H1 (cell line): ENCODE measurements at regions not wholly inside any gene's neighbourhood (a gene's known extent, or its start where the extent isn't known, plus 50 kb on each side); places are given as distances from the start of the nearest gene placed in this dataset.

Experiments used
- CTCF ChIA-PET: fragments of 300-600 bp; sonication (Branson Sonifier 250); formaldehyde crosslinking; loops from one replicate; lab custom pipeline; 2021; ENCODE audit not compliant: partially characterized antibody; lab: Charles Lee
- POLR2A ChIA-PET: fragments of 300-600 bp; sonication (Branson Sonifier 250); formaldehyde crosslinking; loops from one replicate; lab custom pipeline; 2021; ENCODE audit warnings: inconsistent platforms; ENCODE audit not compliant: partially characterized antibody; lab: Charles Lee
- DNase-seq, 2 experiments: peaks; one replicate each; pipeline versions ENCODE4 v3.0.0 to v3.0.0-alpha.2; 2010 to 2022; ENCODE audit warnings: low spot score in 2 of 2, low read depth in 1 of 2, mixed read lengths in 1 of 2
- FAIRE-seq: peaks from 2 replicates; lab custom pipeline; 2011; peaks lifted over from hg19 to GRCh38; lab: Jason Lieb, UNC
- H2AFZ ChIP-seq: 2 replicates; pipeline ENCODE4 v1.8.1; 2012; ENCODE audit warnings: low read length, inconsistent platforms
- H2AK5ac ChIP-seq: 2 replicates; pipeline ENCODE4 v1.6.1; 2013; ENCODE audit warnings: low read depth, low read length
- H2BK120ac ChIP-seq: replicated peaks from 2 replicates; pipeline ENCODE3; 2013; ENCODE audit warnings: low read depth, low read length, inconsistent platforms
- H2BK12ac ChIP-seq: 2 replicates; pipeline ENCODE4 v1.6.1; 2013; ENCODE audit warnings: low read depth, low read length
- H2BK15ac ChIP-seq: 2 replicates; pipeline ENCODE4 v1.6.1; 2013; ENCODE audit warnings: low read length
- H2BK20ac ChIP-seq: 2 replicates; pipeline ENCODE4 v1.6.1; 2013; ENCODE audit warnings: low read length
- H2BK5ac ChIP-seq: 2 replicates; pipeline ENCODE4 v1.6.1; 2013; ENCODE audit warnings: low read depth, low read length
- H3K14ac ChIP-seq: 2 replicates; pipeline ENCODE4 v1.6.1; 2013; ENCODE audit warnings: inconsistent platforms; ENCODE audit not compliant: insufficient read length
- H3K18ac ChIP-seq: 2 replicates; pipeline ENCODE4 v1.6.1; 2013; ENCODE audit warnings: low read length; ENCODE audit errors: extremely low read depth
- H3K23ac ChIP-seq: 2 replicates; pipeline ENCODE4 v1.6.1; 2013; ENCODE audit warnings: inconsistent platforms; ENCODE audit not compliant: insufficient read length
- H3K23me2 ChIP-seq: 2 replicates; pipeline ENCODE4 v1.6.1; 2013; ENCODE audit warnings: low read depth, low read length
- H3K27ac ChIP-seq: 2 replicates; pipeline ENCODE4 v1.6.1; 2011; ENCODE audit warnings: low read depth, low read length, inconsistent platforms
- H3K27me3 ChIP-seq, 4 experiments: replicated peaks in 1 of 4; 1 replicate in 1 of 4; 2 replicates in 3 of 4; pipeline versions ENCODE4 v1.6.1 to v1.8.1; 2011 to 2013; ENCODE audit warnings: low read length in 3 of 4, mild to moderate bottlenecking in 3 of 4, inconsistent platforms in 2 of 4, mixed read lengths in 2 of 4, moderate library complexity in 1 of 4; ENCODE audit not compliant: control insufficient read depth in 3 of 4, insufficient read depth in 3 of 4; ENCODE audit errors: extremely low read depth in 1 of 4
- H3K36me3 ChIP-seq, 4 experiments: 2 replicates each; pipeline versions ENCODE4 v1.6.1 to v1.8.1; 2011 to 2013; ENCODE audit warnings: mild to moderate bottlenecking in 4 of 4, low read length in 3 of 4, moderate library complexity in 2 of 4, control low read depth in 1 of 4, inconsistent platforms in 1 of 4; ENCODE audit not compliant: insufficient read depth in 4 of 4, control insufficient read depth in 2 of 4
- H3K4ac ChIP-seq: replicated peaks from 2 replicates; pipeline ENCODE3; 2013; ENCODE audit warnings: low read length, low read depth, mixed read lengths, inconsistent platforms; ENCODE audit not compliant: insufficient read length
- H3K4me1 ChIP-seq, 4 experiments: replicated peaks in 1 of 4; 1 replicate in 1 of 4; 2 replicates in 3 of 4; pipeline versions ENCODE4 v1.6.1 to v1.8.1; 2011 to 2013; ENCODE audit warnings: low read length in 3 of 4, inconsistent platforms in 2 of 4, mixed read lengths in 1 of 4; ENCODE audit not compliant: insufficient read depth in 4 of 4, control insufficient read depth in 3 of 4
- H3K4me2 ChIP-seq, 2 experiments: 2 replicates each; pipeline versions ENCODE4 v1.6.1 to v1.8.1; 2011 to 2013; ENCODE audit warnings: low read depth in 2 of 2, low read length in 2 of 2, control low read depth in 1 of 2, inconsistent platforms in 1 of 2, mild to moderate bottlenecking in 1 of 2; ENCODE audit not compliant: insufficient read depth in 1 of 2
- H3K4me3 ChIP-seq, 4 experiments: fragments of 200-600, 300-600 bp in 1 of 4; sonication (generic), shearing (Covaris generic), sonication (Bioruptor Twin) in 1 of 4; 2 replicates each; pipeline versions ENCODE4 v1.5.1 to v1.8.1; 2011 to 2016; ENCODE audit warnings: low read length in 4 of 4, low read depth in 3 of 4, control low read depth in 2 of 4, inconsistent platforms in 2 of 4, mild to moderate bottlenecking in 2 of 4, mixed read lengths in 1 of 4, moderate library complexity in 1 of 4; ENCODE audit not compliant: insufficient read depth in 2 of 4; ENCODE audit errors: extremely low read depth in 1 of 4
- H3K56ac ChIP-seq: replicated peaks from 2 replicates; pipeline ENCODE3; 2013; ENCODE audit warnings: low read depth, mild to moderate bottlenecking, mixed read lengths, low read length, inconsistent platforms; ENCODE audit not compliant: insufficient read length
- H3K79me1 ChIP-seq: 2 replicates; pipeline ENCODE4 v1.6.1; 2013; ENCODE audit warnings: low read depth, low read length, control low read depth
- H3K79me2 ChIP-seq, 2 experiments: 2 replicates each; pipeline versions ENCODE4 v1.6.1 to v1.8.1; 2012 to 2013; ENCODE audit warnings: low read length in 2 of 2, mild to moderate bottlenecking in 2 of 2, inconsistent platforms in 1 of 2; ENCODE audit not compliant: insufficient read depth in 2 of 2, control insufficient read depth in 1 of 2
- H3K9ac ChIP-seq, 4 experiments: replicated peaks in 1 of 4; 1 replicate in 1 of 4; 2 replicates in 3 of 4; pipeline versions ENCODE4 v1.6.1 to v1.8.1; 2011 to 2013; ENCODE audit warnings: low read depth in 3 of 4, low read length in 3 of 4, control low read depth in 2 of 4, mild to moderate bottlenecking in 2 of 4, moderate library complexity in 2 of 4, inconsistent platforms in 1 of 4; ENCODE audit errors: extremely low read depth in 1 of 4
- H3K9me3 ChIP-seq, 2 experiments: 2 replicates each; pipeline versions ENCODE4 v1.6.1 to v1.8.1; 2012 to 2013; ENCODE audit warnings: mild to moderate bottlenecking in 2 of 2, moderate library complexity in 2 of 2, control low read depth in 1 of 2, inconsistent platforms in 1 of 2, low read depth in 1 of 2, low read length in 1 of 2, mixed read lengths in 1 of 2; ENCODE audit not compliant: insufficient read depth in 2 of 2
- H4K20me1 ChIP-seq, 2 experiments: replicated peaks in 1 of 2; 2 replicates each; pipeline versions ENCODE3 to v1.8.1; 2011 to 2013; ENCODE audit warnings: inconsistent platforms in 2 of 2, low read length in 2 of 2, mild to moderate bottlenecking in 1 of 2; ENCODE audit not compliant: insufficient read depth in 2 of 2, control insufficient read depth in 1 of 2
- H4K5ac ChIP-seq: 2 replicates; pipeline ENCODE4 v1.6.1; 2013; ENCODE audit warnings: low read length, low read depth, mixed read lengths, inconsistent platforms; ENCODE audit not compliant: insufficient read length
- H4K8ac ChIP-seq: 2 replicates; pipeline ENCODE4 v1.8.0; 2013; ENCODE audit warnings: mild to moderate bottlenecking, moderate library complexity, low read length, inconsistent platforms; ENCODE audit not compliant: insufficient read depth; ENCODE audit errors: extremely low read depth
- H4K91ac ChIP-seq: replicated peaks from 2 replicates; pipeline ENCODE3; 2013; ENCODE audit warnings: low read length, mixed read lengths, inconsistent platforms; ENCODE audit not compliant: insufficient read length
- ATF3 ChIP-seq: IDR thresholded peaks from 2 replicates; pipeline ENCODE4 v1.6.1; 2011; ENCODE audit warnings: low read depth, mild to moderate bottlenecking, low read length; ENCODE audit not compliant: insufficient read depth
- BCL11A ChIP-seq, 2 experiments: IDR thresholded peaks; one replicate each; pipeline ENCODE4 v1.6.1; 2011; ENCODE audit warnings: low read depth in 2 of 2, low read length in 2 of 2, mild to moderate bottlenecking in 2 of 2
- CHD2 ChIP-seq: IDR thresholded peaks from 2 replicates; pipeline ENCODE4 v1.6.1; 2012; ENCODE audit warnings: low read length, improper control_type of control experiment
- CTCF ChIP-seq, 3 experiments: IDR thresholded peaks; 1 replicate in 2 of 3; 2 replicates in 1 of 3; pipeline versions ENCODE4 v1.5.1 to v1.6.1; 2011; ENCODE audit warnings: low read length in 3 of 3, mild to moderate bottlenecking in 3 of 3, inconsistent platforms in 2 of 3, low read depth in 1 of 3, moderate library complexity in 1 of 3; ENCODE audit not compliant: insufficient read depth in 1 of 3; ENCODE audit errors: control extremely low read depth in 1 of 3
- EGR1 ChIP-seq: IDR thresholded peaks from 2 replicates; pipeline ENCODE4 v1.6.1; 2011; ENCODE audit warnings: low read depth, low read length, borderline replicate concordance
- EZH2 ChIP-seq: fragments of 200-600 bp; sonication (generic); IDR thresholded peaks from 2 replicates; pipeline ENCODE4 v1.7.1; 2012; ENCODE audit warnings: low read depth, mild to moderate bottlenecking, moderate library complexity, low read length, inconsistent platforms; ENCODE audit not compliant: severe bottlenecking
- KDM5A ChIP-seq: fragments of 200-600 bp; IDR thresholded peaks from 2 replicates; pipeline ENCODE4 v1.7.1; 2012; ENCODE audit warnings: mild to moderate bottlenecking, low read length, inconsistent platforms, mixed read lengths
- POLR2A ChIP-seq, 2 experiments: IDR thresholded peaks; 1 replicate in 1 of 2; 2 replicates in 1 of 2; pipeline ENCODE4 v1.6.1; 2011; ENCODE audit warnings: low read depth in 2 of 2, low read length in 2 of 2, mild to moderate bottlenecking in 2 of 2; ENCODE audit errors: control extremely low read depth in 1 of 2
- POLR2AphosphoS5 ChIP-seq: IDR thresholded peaks from 2 replicates; pipeline ENCODE4 v1.6.1; 2011; ENCODE audit warnings: low read depth, low read length
- SIRT6 ChIP-seq: IDR thresholded peaks from one replicate; pipeline ENCODE4 v1.7.1; 2012; ENCODE audit warnings: low read length, inconsistent platforms
- SIX5 ChIP-seq: IDR thresholded peaks from 2 replicates; pipeline ENCODE4 v1.6.1; 2011; ENCODE audit warnings: mild to moderate bottlenecking, low read depth, low read length
- TAF1 ChIP-seq: IDR thresholded peaks from 2 replicates; pipeline ENCODE4 v1.6.1; 2011; ENCODE audit warnings: mild to moderate bottlenecking, low read depth, low read length
- YY1 ChIP-seq: IDR thresholded peaks from 2 replicates; pipeline ENCODE4 v1.6.1; 2011; ENCODE audit warnings: low read depth, mild to moderate bottlenecking, low read length
- WGBS, 2 experiments: shearing (Covaris generic) in 1 of 2; methylation state at CpG; one replicate each; pipeline versions ENCODE4 v1.1.6 to v1.1.7; 2013 to 2015; ENCODE audit warnings: low lambda C conversion rate in 2 of 2, mixed read lengths in 2 of 2, inconsistent platforms in 1 of 2, low coverage in 1 of 2, missing lambda C conversion rate in 1 of 2; ENCODE audit not compliant: insufficient replicate concordance in 2 of 2, insufficient coverage in 1 of 2, insufficient read length in 1 of 2; ENCODE audit errors: extremely low coverage in 1 of 2, missing lambda C conversion rate in 1 of 2; 5-methylcytosine and 5-hydroxymethylcytosine counted together

GRCh38 chr22:47854680-47855079 lies 1092.2 kb downstream of the TBC1D22A start:
- Histone ChIP-seq H2BK5ac (no peak overlapping the region), H4K5ac (no peak overlapping the region), H3K9ac (no peak overlapping the region), H3K23ac (no peak overlapping the region), H2AFZ (no peak overlapping the region), H2BK12ac (no peak overlapping the region), H2BK120ac (no peak overlapping the region), H3K4me3 (no peak overlapping the region), H3K79me1 (no peaks in the 10 kb centered on the region), H4K91ac (no peak overlapping the region), H3K36me3 (no peaks in the 10 kb centered on the region), H3K23me2 (0 out of 2 replicates have a peak, but pooled peaks cover 2% of the 10 kb centered on the region), H3K27me3 (no peaks in the 10 kb centered on the region), H2BK20ac (no peak overlapping the region), H2BK15ac (no peak overlapping the region), H3K18ac (no peak overlapping the region), H4K8ac (no peak overlapping the region), H3K27ac (no peak overlapping the region), H3K79me2 (no peaks in the 10 kb centered on the region), H3K4ac (no peak overlapping the region), H4K20me1 (no peaks in the 10 kb centered on the region), H2AK5ac (no peak overlapping the region), H3K9me3 (peaks cover 21 to 31% of the 10 kb centered on the region in 2 experiments), H3K4me2 (no peak overlapping the region), H3K4me1 (no peaks in the 10 kb centered on the region), H3K56ac (no peak overlapping the region), H3K14ac (no peak overlapping the region)
- 82% methylated on average over 4 of the region's 4 CpGs; no CpG with 5 or more reads in 1 of the 2 experiments for WGBS, 2 experiments
- FAIRE-seq: no peak
- ChIA-PET CTCF (interaction anchor here (1.0 to 1.7 kb wide), 3 partner anchors 13 to 67 kb away, joined by 3 to 4 read pairs (median 3); no protein-coding TSS in a partner anchor), POLR2A (no interaction called here)
- no peak for DNase-seq
- TF ChIP-seq EGR1: no peak
- TF ChIP-seq POLR2AphosphoS5: no peak
- no peak for TF ChIP-seq SIRT6
- no peak for TF ChIP-seq CTCF (IDR thresholded peaks at IDR 0.05; ENCODE audit: control extremely low read depth in 1 of 3, insufficient read depth in 1 of 3, low read depth in 1 of 3, low read length in 3 of 3)
- TF ChIP-seq SIX5: no peak
- no peak for TF ChIP-seq YY1
- TF ChIP-seq TAF1: no peak
- TF ChIP-seq POLR2A (IDR thresholded peaks at IDR 0.05; ENCODE audit: control extremely low read depth in 1 of 2, low read depth in 2 of 2, low read length in 2 of 2): no peak
- TF ChIP-seq KDM5A: no peak
- TF ChIP-seq BCL11A (IDR thresholded peaks at IDR 0.05; ENCODE audit: low read depth in 2 of 2, low read length in 2 of 2): no peak
- TF ChIP-seq ATF3: no peak
- no peak for TF ChIP-seq EZH2
- TF ChIP-seq CHD2: no peak
